GM21381 (cell line): ENCODE measurements at regions not wholly inside any gene's neighbourhood (a gene's known extent, or its start where the extent isn't known, plus 50 kb on each side); places are given as distances from the start of the nearest gene placed in this dataset.

Source experiments
- ATAC-seq: cut with Tn5 transposase; IDR thresholded peaks from one replicate; pipeline ENCODE4 v1.9.1; 2021; ENCODE audit warnings: mild to moderate bottlenecking, moderate library complexity; ENCODE audit not compliant: unreplicated experiment

DNA sequence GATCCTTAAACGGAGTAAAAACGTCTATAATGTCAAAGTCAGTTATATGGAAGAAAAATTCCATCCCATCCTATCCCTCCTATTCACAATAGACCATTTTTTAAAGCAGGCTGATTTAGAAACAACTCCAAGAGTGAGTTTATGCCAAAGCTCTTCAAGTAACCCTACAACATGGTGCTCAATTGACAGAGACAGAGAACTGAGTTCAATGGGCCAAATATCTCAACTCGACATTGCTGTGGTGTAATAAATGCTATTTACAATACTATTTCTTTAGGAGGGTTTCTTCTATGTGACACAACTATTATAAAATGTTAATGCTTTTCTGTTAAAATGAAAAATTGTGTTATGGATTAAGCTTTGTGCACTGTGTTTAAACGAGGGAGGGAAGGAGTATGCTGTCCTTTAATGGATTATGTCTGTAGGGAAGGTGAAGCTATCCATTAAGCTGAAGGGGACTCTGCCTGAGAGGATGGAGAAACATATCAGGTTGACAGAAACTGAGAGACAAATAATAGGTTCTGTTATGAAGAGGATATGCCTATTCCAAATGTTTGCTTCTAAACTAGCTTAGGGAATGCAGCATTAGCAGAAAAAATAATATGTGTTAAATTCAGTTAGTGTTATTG is 362.5 kb upstream of the CHRM3 start:
- no peak for ATAC-seq

DNA sequence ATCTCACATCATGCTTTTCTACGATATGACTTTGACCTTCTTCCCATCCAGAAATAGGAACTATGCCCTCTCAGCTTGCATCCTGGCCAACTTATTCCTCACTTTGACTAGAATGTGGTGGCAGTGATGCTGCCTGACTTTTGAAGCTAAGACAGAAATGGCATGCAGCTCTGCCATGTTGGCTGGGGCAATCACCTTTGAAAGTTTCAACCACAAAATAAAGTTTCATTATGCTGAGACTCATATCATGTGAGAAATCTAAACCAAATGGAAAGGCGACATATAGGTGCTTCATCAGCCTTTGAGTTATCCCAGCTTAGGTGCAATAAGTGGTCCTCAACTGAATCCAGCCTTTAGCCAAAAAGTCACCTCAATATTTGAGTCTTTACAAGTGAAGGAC is 370.0 kb upstream of the CHRM3 start:
- ATAC-seq, result no peak

DNA sequence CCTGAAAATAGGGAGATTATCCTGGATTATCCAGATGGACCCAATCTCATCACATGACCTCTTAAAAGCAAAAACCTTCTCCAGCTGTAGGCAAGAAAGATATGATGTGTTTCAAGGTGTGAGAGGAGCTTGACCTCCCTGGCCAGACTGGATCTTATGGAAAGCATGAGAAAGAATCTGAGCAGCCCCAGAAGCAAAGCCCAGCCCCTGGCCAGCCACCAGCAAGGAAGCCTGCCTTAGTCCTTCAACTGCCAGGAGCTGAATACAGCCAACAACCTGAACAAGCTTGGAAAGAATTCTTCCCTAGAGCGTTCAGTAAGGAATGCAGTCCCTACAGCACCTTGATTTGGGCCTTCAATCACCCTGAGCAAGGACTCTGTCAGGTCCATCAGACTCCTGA is 375.0 kb upstream of the CHRM3 start:
- ATAC-seq, result no peak

DNA sequence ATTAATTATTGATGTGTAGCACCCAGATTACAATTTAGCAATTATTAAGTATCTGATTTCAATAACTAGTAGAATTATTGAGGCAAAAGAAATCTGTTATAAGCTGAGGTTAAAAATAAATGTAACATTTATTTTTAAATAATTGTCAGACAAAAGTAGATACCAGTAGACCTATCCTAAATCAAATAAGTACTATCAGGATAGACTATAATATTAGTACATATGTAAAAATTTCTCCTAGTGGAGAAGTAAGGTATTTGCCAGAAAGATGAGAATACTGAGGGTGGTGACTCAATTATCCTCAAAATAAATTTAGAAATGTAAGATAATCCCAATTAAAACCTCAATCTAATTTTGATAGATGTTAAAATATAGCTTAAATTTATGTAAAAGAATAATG is 377.8 kb upstream of the CHRM3 start:
- ATAC-seq, result no peak

GRCh38 chr1:239006276-239006675 is 380.1 kb upstream of the CHRM3 start:
- ATAC-seq, result no peak

- ATAC-seq, result no peak
Measured at GRCh38 chr1:238999944-239000343, 386.4 kb upstream of the CHRM3 start.

GRCh38 chr1:238998577-238998976 is 387.8 kb upstream of the CHRM3 start:
- ATAC-seq, result no peak

GRCh38 chr1:238991765-238992495 is 394.4 kb upstream of the CHRM3 start:
- ATAC-seq, result no peak

GRCh38 chr1:238985312-238985711 is 401.1 kb upstream of the CHRM3 start:
- ATAC-seq, result no peak

GRCh38 chr1:238982736-238983135 is 403.6 kb upstream of the CHRM3 start:
- no peak for ATAC-seq

DNA sequence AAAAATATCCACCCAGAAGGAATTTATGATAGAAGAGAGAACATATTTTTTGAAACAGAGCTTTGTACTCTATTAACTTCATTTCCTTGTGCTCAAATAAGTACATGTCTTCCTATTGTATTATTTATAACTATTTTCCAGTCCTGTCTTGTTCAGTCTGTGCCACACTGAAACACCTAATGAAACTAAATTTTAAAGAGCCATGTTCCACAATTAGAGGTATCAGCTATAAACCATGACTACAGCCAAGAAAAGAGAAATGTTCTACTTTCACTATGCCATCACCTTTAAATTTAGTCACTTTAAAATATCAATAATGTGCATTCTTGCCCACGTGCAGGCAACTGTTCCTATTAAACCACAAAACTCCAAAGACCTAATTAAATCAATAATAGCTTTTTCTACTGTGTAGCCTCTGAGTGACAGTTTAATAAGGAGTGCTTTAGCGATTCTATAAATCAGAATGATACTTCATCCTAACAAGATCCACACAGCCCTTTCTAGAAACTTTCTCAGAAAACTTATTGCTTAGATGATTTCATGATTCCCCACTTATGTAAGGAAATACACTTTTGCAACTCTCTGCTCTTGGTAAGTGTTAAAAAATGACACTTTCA is 404.9 kb upstream of the CHRM3 start:
- ATAC-seq, result no peak

- no peak for ATAC-seq
Measured at GRCh38 chr1:238980053-238980452, 406.3 kb upstream of the CHRM3 start.

DNA sequence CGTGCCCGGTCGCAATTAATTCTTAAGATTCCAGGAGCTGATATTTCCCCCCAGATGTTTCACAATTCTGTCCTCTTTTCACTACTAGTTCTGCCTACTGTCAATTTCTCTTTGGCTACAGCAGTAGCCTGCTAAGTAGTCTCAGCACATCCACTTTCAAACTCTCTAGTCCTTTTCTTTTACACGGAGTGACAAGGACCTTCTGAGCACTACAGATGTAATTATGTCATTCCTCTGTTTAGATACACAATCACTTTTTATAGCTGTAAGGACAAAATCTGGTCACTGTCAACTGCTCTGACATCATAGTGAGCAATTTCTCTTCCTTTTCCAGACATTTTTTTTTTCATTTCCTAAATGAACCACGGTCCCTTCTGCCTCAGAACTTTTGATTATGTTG is 421.7 kb upstream of the CHRM3 start:
- no peak for ATAC-seq

DNA sequence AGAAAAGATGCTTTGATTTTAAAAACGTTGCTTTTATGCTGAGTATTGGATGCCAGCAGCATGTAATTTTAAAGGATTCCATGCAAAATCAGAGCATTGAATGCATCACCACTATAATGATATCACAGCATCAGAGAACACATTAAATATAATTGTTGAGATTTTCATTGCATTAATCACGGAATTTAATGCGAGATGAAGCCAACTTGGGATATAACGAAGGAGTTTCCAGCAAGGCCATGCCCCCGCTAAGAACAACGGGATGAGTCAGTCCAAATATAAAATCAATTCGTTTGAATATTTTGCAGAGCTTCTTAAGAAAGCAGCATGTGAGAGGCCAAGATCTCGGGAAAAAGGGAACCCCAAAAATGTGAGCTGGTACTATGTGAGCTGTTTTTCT is 423.4 kb upstream of the CHRM3 start:
- ATAC-seq, result no peak

GRCh38 chr1:238961790-238962189 is 424.6 kb upstream of the CHRM3 start:
- ATAC-seq, result no peak

GRCh38 chr1:238960071-238960470 is 426.3 kb upstream of the CHRM3 start:
- no peak for ATAC-seq

DNA sequence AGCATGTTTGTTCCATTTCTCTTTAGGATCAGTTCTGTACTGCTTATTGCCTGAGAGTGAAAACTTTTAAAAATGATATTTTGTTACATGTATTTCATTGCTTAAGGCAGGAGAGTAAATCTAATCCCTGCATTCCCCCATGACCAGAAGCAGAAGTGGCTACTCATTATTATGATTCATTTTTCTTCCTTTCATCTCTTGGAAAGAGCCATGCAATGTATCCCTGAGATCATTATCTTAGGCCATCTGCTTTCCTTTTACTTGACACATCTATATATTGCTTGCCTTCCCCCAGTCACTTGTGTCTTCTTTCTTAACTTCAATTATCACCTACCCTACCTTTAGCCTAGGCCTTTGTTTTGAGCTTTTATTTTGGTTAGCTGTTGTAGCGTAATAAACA is 430.4 kb upstream of the CHRM3 start:
- ATAC-seq, result no peak

DNA sequence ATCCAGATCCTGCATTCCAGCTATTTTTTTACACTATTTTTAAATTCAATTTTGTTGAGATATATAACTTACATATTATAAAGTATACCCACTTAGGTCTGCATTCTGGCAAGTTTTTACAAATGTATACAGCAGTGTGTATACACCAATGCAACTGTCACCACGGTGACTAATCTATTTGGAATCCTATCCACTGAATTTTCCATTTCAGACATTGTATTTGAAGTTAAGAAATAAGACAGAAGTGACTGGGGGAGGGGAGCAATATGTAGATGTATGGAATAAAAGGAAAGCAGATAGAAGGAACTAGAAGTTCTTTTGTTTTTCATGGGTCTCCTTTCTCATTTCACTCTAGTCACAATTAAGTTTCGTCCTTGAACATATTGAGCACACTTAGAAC is 431.5 kb upstream of the CHRM3 start:
- ATAC-seq, result no peak

DNA sequence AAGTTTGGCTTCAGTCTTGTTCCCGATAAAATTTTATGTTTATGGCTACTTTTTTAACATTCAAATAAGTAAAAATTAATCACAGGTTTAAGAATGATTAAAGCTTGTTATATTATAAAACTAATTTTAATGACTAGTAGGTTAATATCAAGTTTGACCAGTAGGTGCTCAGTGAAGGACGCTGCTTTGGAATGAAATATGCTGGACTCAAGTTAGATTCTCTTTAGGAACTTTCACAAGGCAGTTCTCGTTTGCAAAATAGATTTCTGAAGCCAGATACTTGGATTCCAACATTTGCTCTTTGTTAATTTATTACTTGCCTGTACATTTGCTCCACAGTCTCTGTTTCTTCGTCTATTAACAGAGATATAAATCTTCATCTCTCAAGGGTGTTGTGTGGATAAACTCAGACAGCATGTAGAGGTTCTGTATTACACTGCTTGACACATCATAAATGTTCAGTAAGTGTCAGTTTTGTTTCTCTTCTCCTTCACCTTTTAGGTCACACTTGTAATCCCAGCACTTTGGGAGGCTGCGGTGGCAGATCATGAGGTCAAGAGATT is 432.8 kb upstream of the CHRM3 start:
- ATAC-seq, result no peak

DNA sequence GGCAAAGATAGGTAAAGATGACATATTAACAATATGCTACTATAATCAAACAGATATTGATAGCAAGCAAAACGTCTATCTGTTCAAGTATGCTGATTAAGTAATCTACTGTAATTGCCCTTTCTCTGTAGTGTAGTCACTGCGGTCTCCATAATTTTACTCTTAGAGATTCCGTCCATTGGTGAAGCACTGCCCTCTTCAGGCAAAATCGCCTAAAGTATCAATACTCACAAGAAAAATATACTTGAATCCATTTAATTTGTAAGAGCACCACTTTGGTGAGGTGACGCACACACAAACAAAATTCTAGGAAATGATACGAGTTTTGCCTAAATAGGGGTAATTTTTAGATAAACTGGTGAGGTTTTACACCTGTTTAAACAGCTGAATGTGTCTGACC is 434.6 kb upstream of the CHRM3 start:
- no peak for ATAC-seq

DNA sequence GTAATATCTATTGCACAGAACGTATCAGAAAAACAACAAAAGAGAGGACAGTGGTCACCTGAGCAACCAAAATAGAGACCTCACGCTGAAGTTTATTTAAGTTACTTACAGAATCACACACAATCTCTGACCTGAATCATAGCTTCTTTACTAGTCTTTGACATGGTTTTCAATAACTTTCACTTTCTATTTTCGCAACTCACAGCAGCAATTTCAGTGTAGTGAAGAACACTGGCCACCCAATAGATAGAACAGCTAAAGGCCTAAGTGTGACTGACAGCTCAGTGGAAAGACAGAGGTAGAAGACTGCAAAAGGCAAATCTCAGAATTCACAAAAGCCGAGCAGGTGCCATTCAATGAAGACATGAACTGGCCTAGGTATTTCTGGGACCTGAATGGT is 435.6 kb upstream of the CHRM3 start:
- no peak for ATAC-seq

DNA sequence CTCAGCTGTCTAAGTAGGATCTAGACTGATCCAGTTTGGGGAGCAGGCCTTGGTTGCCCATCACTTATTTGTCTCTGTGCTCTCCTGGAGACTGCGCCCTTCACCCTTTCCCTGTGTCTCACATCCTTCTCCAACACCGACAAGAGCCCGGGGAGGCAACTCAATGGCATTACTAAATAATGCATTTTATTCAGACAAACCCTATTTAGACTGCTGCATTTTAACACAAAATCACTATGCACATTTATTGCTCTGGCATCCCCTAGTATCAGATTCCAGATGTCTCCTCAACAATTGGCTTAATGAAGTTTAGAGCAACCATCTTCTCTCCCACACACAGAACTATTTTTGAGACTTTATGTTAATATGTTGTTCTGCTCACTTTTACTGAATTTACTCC is 436.4 kb upstream of the CHRM3 start:
- ATAC-seq, result no peak
